Neural cell (in vitro differentiated cells): ENCODE measurements at regions not wholly inside any gene's neighbourhood (a gene's known extent, or its start where the extent isn't known, plus 50 kb on each side); places are given as distances from the start of the nearest gene placed in this dataset.

Experiments used
- H2AFZ ChIP-seq: fragments of 200-600, 300-800 bp; sonication (generic), shearing (Covaris generic); 2 replicates; pipeline ENCODE4 v1.6.0; 2014; ENCODE audit warnings: low read depth, mild to moderate bottlenecking, antibody characterized with exemption, low read length, moderate library complexity
- H3F3A ChIP-seq: fragments of 200-600 bp; shearing (Covaris generic); 2 replicates; pipeline ENCODE4 v1.6.1; 2016; ENCODE audit warnings: mild to moderate bottlenecking, moderate library complexity, mixed read lengths, antibody characterized with exemption, low read length; ENCODE audit not compliant: insufficient read depth, poor library complexity, severe bottlenecking
- H3K27ac ChIP-seq: fragments of 200-600, 300-800 bp; sonication (generic), shearing (Covaris generic); 2 replicates; pipeline ENCODE4 v1.5.1; 2014; ENCODE audit warnings: mild to moderate bottlenecking, low read length, moderate library complexity
- H3K27me3 ChIP-seq: fragments of 300-800, 200-600 bp; sonication (generic), shearing (Covaris generic); 2 replicates; pipeline ENCODE4 v1.6.0; 2014; ENCODE audit warnings: mild to moderate bottlenecking, low read depth, low read length, moderate library complexity; ENCODE audit not compliant: insufficient read depth
- H3K36me3 ChIP-seq: fragments of 300-800, 200-600 bp; sonication (generic), shearing (Covaris generic); 2 replicates; pipeline ENCODE4 v1.5.1; 2014; ENCODE audit warnings: mild to moderate bottlenecking, antibody characterized with exemption, low read length, moderate library complexity; ENCODE audit not compliant: insufficient read depth
- H3K4me2 ChIP-seq: fragments of 300-800, 200-600 bp; sonication (generic), shearing (Covaris generic); 2 replicates; pipeline ENCODE4 v1.6.0; 2014; ENCODE audit warnings: mild to moderate bottlenecking, low read length
- H3K4me3 ChIP-seq: fragments of 300-800, 200-600 bp; sonication (generic), shearing (Covaris generic); 2 replicates; pipeline ENCODE4 v1.5.1; 2014; ENCODE audit warnings: mild to moderate bottlenecking, low read length, moderate library complexity
- H3K79me2 ChIP-seq: fragments of 200-600 bp; shearing (Covaris generic); replicated peaks from 2 replicates; pipeline ENCODE4 v1.6.0; 2014; ENCODE audit warnings: mild to moderate bottlenecking, low read length, moderate library complexity; ENCODE audit not compliant: insufficient read depth
- H3K9ac ChIP-seq: fragments of 300-800, 200-600 bp; sonication (generic), shearing (Covaris generic); 2 replicates; pipeline ENCODE4 v1.6.1; 2016; ENCODE audit warnings: mild to moderate bottlenecking, low read length, mixed read lengths
- H3K9me2 ChIP-seq: fragments of 200-600 bp; shearing (Covaris generic); 2 replicates; pipeline ENCODE4 v1.6.1; 2016; ENCODE audit warnings: mild to moderate bottlenecking, low read length, mixed read lengths; ENCODE audit not compliant: insufficient read depth
- H3K9me3 ChIP-seq: fragments of 200-600, 300-800 bp; sonication (generic), shearing (Covaris generic); 2 replicates; pipeline ENCODE4 v1.6.1; 2016; ENCODE audit warnings: mild to moderate bottlenecking, mixed run types, low read length, moderate library complexity, mixed read lengths
- H4K20me1 ChIP-seq: fragments of 200-600 bp; shearing (Covaris generic); 2 replicates; pipeline ENCODE4 v1.6.1; 2016; ENCODE audit warnings: mild to moderate bottlenecking, mixed run types; ENCODE audit not compliant: insufficient read depth
- CTCF ChIP-seq: fragments of 450-650 bp; IDR thresholded peaks from 2 replicates; pipeline ENCODE4 v1.5.1; 2014; ENCODE audit warnings: antibody characterized with exemption, mild to moderate bottlenecking, moderate library complexity; ENCODE audit not compliant: poor library complexity, severe bottlenecking
- EP300 ChIP-seq: fragments of 450-650 bp; conservative IDR thresholded peaks from 2 replicates; pipeline ENCODE4 v1.6.1; 2014; ENCODE audit warnings: antibody characterized with exemption, mild to moderate bottlenecking, moderate library complexity; ENCODE audit not compliant: poor library complexity, severe bottlenecking
- EZH2 ChIP-seq: fragments of 200-600, 300-800 bp; shearing (Covaris generic), sonication (generic); IDR thresholded peaks from 2 replicates; pipeline ENCODE4 v1.6.1; 2014; ENCODE audit warnings: antibody characterized with exemption, low read length, borderline replicate concordance, mild to moderate bottlenecking; ENCODE audit not compliant: insufficient read depth, poor library complexity, severe bottlenecking
- MXI1 ChIP-seq: fragments of 450-650 bp; conservative IDR thresholded peaks from 2 replicates; pipeline ENCODE4 v1.6.1; 2014; ENCODE audit warnings: antibody characterized with exemption, mild to moderate bottlenecking; ENCODE audit not compliant: poor library complexity, severe bottlenecking
- POLR2AphosphoS5 ChIP-seq: IDR thresholded peaks from 2 replicates; pipeline ENCODE4 v1.6.1; 2012
- RAD21 ChIP-seq: fragments of 450-650 bp; conservative IDR thresholded peaks from 2 replicates; pipeline ENCODE4 v1.6.1; 2014; ENCODE audit warnings: antibody characterized with exemption, mild to moderate bottlenecking, moderate library complexity
- REST ChIP-seq: IDR thresholded peaks from 2 replicates; pipeline ENCODE4 v1.6.1; 2012; ENCODE audit warnings: borderline replicate concordance
- SMC3 ChIP-seq: fragments of 450-650 bp; conservative IDR thresholded peaks from 2 replicates; pipeline ENCODE4 v1.6.1; 2014; ENCODE audit warnings: antibody characterized with exemption, mild to moderate bottlenecking, moderate library complexity; ENCODE audit not compliant: poor library complexity
- TAF1 ChIP-seq: IDR thresholded peaks from 2 replicates; pipeline ENCODE4 v1.6.1; 2012; ENCODE audit warnings: low read depth

GRCh38 chr21:14646893-14647292, 100.8 kb upstream of the SAMSN1 start:
- Histone ChIP-seq H2AFZ (no peak overlapping the region), H3K4me2 (no peak overlapping the region)
- TF ChIP-seq REST (no peak), TAF1 (no peak), POLR2AphosphoS5 (no peak)

GRCh38 chr21:14645702-14646101, 99.6 kb upstream of the SAMSN1 start:
- H3K9ac ChIP-seq: no peak overlapping the region
- no peaks in the 10 kb centered on the region for H3K36me3 ChIP-seq
- no peaks in the 10 kb centered on the region for H3K27me3 ChIP-seq
- H3K4me2 ChIP-seq: no peak overlapping the region
- no peak for TF ChIP-seq EZH2
- TF ChIP-seq EP300: no peak
- TF ChIP-seq REST: no peak
- TF ChIP-seq MXI1: no peak
- no peak for TF ChIP-seq CTCF
- no peak for TF ChIP-seq POLR2AphosphoS5
- no peak for TF ChIP-seq RAD21
- TF ChIP-seq SMC3: no peak
- TF ChIP-seq TAF1: no peak
- H3K4me3 ChIP-seq: no peak overlapping the region
- H4K20me1 ChIP-seq: no peaks in the 10 kb centered on the region
- no peaks in the 10 kb centered on the region for H3F3A ChIP-seq
- H3K9me3 ChIP-seq: peaks cover 3% of the 10 kb centered on the region
- no peaks in the 10 kb centered on the region for H3K79me2 ChIP-seq
- H3K9me2 ChIP-seq: no peaks in the 10 kb centered on the region
- H2AFZ ChIP-seq: no peak overlapping the region
- H3K27ac ChIP-seq: no peak overlapping the region

More at GRCh38 chr21:14646893-14647292, 100.8 kb upstream of the SAMSN1 start:
- Histone ChIP-seq H3K36me3 (no peaks in the 10 kb centered on the region), H3K9me2 (no peaks in the 10 kb centered on the region), H3K27ac (no peak overlapping the region), H3K9ac (no peak overlapping the region), H3F3A (no peaks in the 10 kb centered on the region), H3K27me3 (no peaks in the 10 kb centered on the region), H3K4me3 (no peak overlapping the region), H3K9me3 (peaks cover 3% of the 10 kb centered on the region), H3K79me2 (no peaks in the 10 kb centered on the region), H4K20me1 (no peaks in the 10 kb centered on the region)
